Endothelial cell of umbilical vein (primary cell): ENCODE measurements at regions not wholly inside any gene's neighbourhood (a gene's known extent, or its start where the extent isn't known, plus 50 kb on each side); places are given as distances from the start of the nearest gene placed in this dataset.

Experiments used
- BruUV-seq: library from RNA; stranded (reverse); fragments of 400-500 nt; replicated peaks from 2 replicates; lab custom pipeline; 2021; lab: Mats Ljungman, UMichigan
- CTCF ChIA-PET: fragments of 300-600, 350-600 bp; sonication (Branson Sonifier 250); formaldehyde crosslinking; loops from one replicate; lab custom pipeline; 2021; ENCODE audit warnings: antibody characterized with exemption, inconsistent platforms; lab: Charles Lee
- POLR2A ChIA-PET: fragments of 300-600, 350-600 bp; sonication (Branson Sonifier 250); formaldehyde crosslinking; loops from one replicate; lab custom pipeline; 2021; ENCODE audit warnings: antibody characterized with exemption, inconsistent platforms; lab: Charles Lee
- DNase-seq: peaks from one replicate; pipeline ENCODE4 v3.0.0-alpha.2; 2011; ENCODE audit warnings: low read depth, low spot score
- FAIRE-seq: peaks from 2 replicates; lab custom pipeline; 2011; peaks lifted over from hg19 to GRCh38; lab: Jason Lieb, UNC
- H2AFZ ChIP-seq: 2 replicates; pipeline ENCODE4 v1.6.0; 2012; ENCODE audit warnings: low read depth, low read length, control low read depth, inconsistent platforms
- H3K27ac ChIP-seq: 2 replicates; pipeline ENCODE4 v1.5.1; 2011; ENCODE audit warnings: low read depth, mild to moderate bottlenecking, control low read depth, low read length, moderate library complexity; ENCODE audit not compliant: insufficient read depth
- H3K27me3 ChIP-seq, 2 experiments: 2 replicates each; pipeline versions ENCODE4 v1.6.0 to v1.6.1; 2011; ENCODE audit warnings: low read length in 2 of 2, mixed read lengths in 1 of 2; ENCODE audit not compliant: control insufficient read depth in 2 of 2, insufficient read depth in 2 of 2
- H3K36me3 ChIP-seq, 2 experiments: 2 replicates in 1 of 2; 3 replicates in 1 of 2; pipeline ENCODE4 v1.5.1; 2011; ENCODE audit warnings: low read length in 2 of 2, mild to moderate bottlenecking in 1 of 2, moderate library complexity in 1 of 2; ENCODE audit not compliant: control insufficient read depth in 2 of 2, insufficient read depth in 2 of 2; ENCODE audit errors: extremely low read depth in 1 of 2
- H3K4me1 ChIP-seq: 3 replicates; pipeline ENCODE4 v1.5.1; 2011; ENCODE audit warnings: mild to moderate bottlenecking, low read length; ENCODE audit not compliant: control insufficient read depth, insufficient read depth; ENCODE audit errors: extremely low read depth
- H3K4me2 ChIP-seq: 2 replicates; pipeline ENCODE4 v1.6.1; 2011; ENCODE audit warnings: low read length, control low read depth, mixed read lengths; ENCODE audit not compliant: insufficient read depth
- H3K4me3 ChIP-seq, 3 experiments: fragments of 200-600 bp in 1 of 3; sonication (generic), shearing (Covaris generic) in 1 of 3; replicated peaks in 1 of 3; 2 replicates each; pipeline ENCODE4 v1.5.1; 2011 to 2016; ENCODE audit warnings: control low read depth in 3 of 3, low read length in 3 of 3, mild to moderate bottlenecking in 2 of 3, inconsistent platforms in 1 of 3, low read depth in 1 of 3, moderate library complexity in 1 of 3; ENCODE audit not compliant: insufficient read depth in 1 of 3
- H3K79me2 ChIP-seq: 2 replicates; pipeline ENCODE4 v1.6.0; 2012; ENCODE audit warnings: low read length, inconsistent platforms; ENCODE audit not compliant: control insufficient read depth, insufficient read depth
- H3K9ac ChIP-seq: replicated peaks from 2 replicates; pipeline ENCODE3; 2011; ENCODE audit warnings: low read length, control low read depth; ENCODE audit not compliant: insufficient read depth; ENCODE audit errors: extremely low read depth
- H3K9me1 ChIP-seq: replicated peaks from 3 replicates; pipeline ENCODE4 v1.6.0; 2011; ENCODE audit warnings: mild to moderate bottlenecking, low read length; ENCODE audit not compliant: control insufficient read depth, insufficient read depth; ENCODE audit errors: extremely low read depth
- H3K9me3 ChIP-seq: replicated peaks from 2 replicates; pipeline ENCODE4 v1.5.1; 2012; ENCODE audit warnings: low read length, inconsistent platforms; ENCODE audit not compliant: control insufficient read depth, insufficient read depth
- H4K20me1 ChIP-seq: replicated peaks from 2 replicates; pipeline ENCODE3; 2011; ENCODE audit warnings: mild to moderate bottlenecking, low read length; ENCODE audit not compliant: control insufficient read depth, insufficient read depth; ENCODE audit errors: extremely low read depth
- CTCF ChIP-seq, 2 donors: IDR thresholded peaks; 1 replicate in 1 of 2; 2 replicates in 1 of 2; pipeline ENCODE4 v1.5.1; 2011; ENCODE audit warnings: low read length in 2 of 2, mild to moderate bottlenecking in 2 of 2, moderate library complexity in 2 of 2, control low read depth in 1 of 2, inconsistent platforms in 1 of 2, low read depth in 1 of 2; ENCODE audit not compliant: insufficient read depth in 1 of 2; ENCODE audit errors: extremely low read depth in 1 of 2
- EZH2 ChIP-seq: IDR thresholded peaks from 2 replicates; pipeline ENCODE4 v1.6.1; 2012; ENCODE audit warnings: borderline replicate concordance, low read depth, mild to moderate bottlenecking, moderate library complexity, low read length, inconsistent platforms; ENCODE audit not compliant: severe bottlenecking
- JUN ChIP-seq: IDR thresholded peaks from 2 replicates; pipeline ENCODE4 v1.6.1; 2011; ENCODE audit warnings: borderline replicate concordance, low read depth; ENCODE audit not compliant: insufficient read length, insufficient read depth
- MYC ChIP-seq: IDR thresholded peaks from one replicate; pipeline ENCODE4 v1.6.1; 2011; ENCODE audit warnings: mild to moderate bottlenecking, low read depth, low read length
- POLR2A ChIP-seq: IDR thresholded peaks from 2 replicates; pipeline ENCODE4 v1.6.1; 2012; ENCODE audit warnings: low read depth, mild to moderate bottlenecking, control low read depth, low read length
- POLR2AphosphoS5 ChIP-seq: IDR thresholded peaks from 2 replicates; pipeline ENCODE4 v1.6.1; 2012; ENCODE audit warnings: low read depth, mild to moderate bottlenecking, control low read depth, low read length, moderate library complexity; ENCODE audit not compliant: insufficient read depth
- dilution Hi-C: fragments of 300-500 bp; cut with MboI; formaldehyde crosslinking; loops from one replicate; pipeline ENCODE4 v1.15.0; 2019; ENCODE audit warnings: low sequenced_read_pairs; ENCODE audit not compliant: extremely low pct_ligation_motif_present
- intact Hi-C: fragments of 100-400 bp; cut with micrococcal nuclease; formaldehyde crosslinking; loops from one replicate; pipeline ENCODE4 v1.10.0; 2022
- TF ChIP-seq, protein P1 (sequence below): IDR thresholded peaks from 2 replicates; pipeline ENCODE4 v1.6.1; 2011; ENCODE audit not compliant: insufficient read depth, insufficient read length

DNA sequence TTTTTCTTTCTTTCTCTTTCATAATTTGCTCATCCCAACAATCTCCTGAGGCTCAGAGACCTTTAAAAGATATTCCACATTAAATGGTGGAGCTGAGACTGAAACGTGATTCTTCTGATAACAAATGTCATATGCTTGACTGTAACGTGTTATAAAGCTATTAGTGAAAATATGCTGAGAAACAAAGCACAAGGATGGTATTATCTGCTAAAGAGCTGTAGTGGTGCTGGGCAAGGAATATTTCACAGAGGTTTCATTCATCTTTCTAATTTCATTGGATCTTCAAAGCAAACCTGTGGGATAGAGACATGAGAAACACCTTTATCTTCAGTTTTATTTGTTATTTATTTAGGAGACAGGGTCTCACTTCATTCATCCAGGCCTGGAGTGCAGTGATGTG is 98.1 kb upstream of the WLS start:
- POLR2A ChIA-PET, result interaction anchor here (1.3 to 1.6 kb wide), 2 partner anchors 98 to 157 kb away, joined by 5 to 7 read pairs; partner anchors contain the start of gene WLS
- no peaks in the 10 kb centered on the region for H3K79me2 ChIP-seq
- no peak for TF ChIP-seq POLR2A
- TF ChIP-seq MYC, result no peak
- TF ChIP-seq, protein P1, sequence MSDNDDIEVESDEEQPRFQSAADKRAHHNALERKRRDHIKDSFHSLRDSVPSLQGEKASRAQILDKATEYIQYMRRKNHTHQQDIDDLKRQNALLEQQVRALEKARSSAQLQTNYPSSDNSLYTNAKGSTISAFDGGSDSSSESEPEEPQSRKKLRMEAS, result no peak
- TF ChIP-seq EZH2, result no peak
- TF ChIP-seq POLR2AphosphoS5, result no peak
- no peak for TF ChIP-seq CTCF (IDR thresholded peaks at IDR 0.05; ENCODE audit: extremely low read depth in 1 of 2, insufficient read depth in 1 of 2, low read depth in 1 of 2, low read length in 2 of 2)
- TF ChIP-seq JUN, result no peak
- peaks cover 29% of the 10 kb centered on the region for H3K4me1 ChIP-seq
- no TSS peak for BruUV-seq
- H3K27me3 ChIP-seq, result no peaks in the 10 kb centered on the region
- no peak overlapping the region for H3K4me3 ChIP-seq
- H3K9me1 ChIP-seq, result no peaks in the 10 kb centered on the region
- H4K20me1 ChIP-seq, result no peaks in the 10 kb centered on the region
- FAIRE-seq (no peak), DNase-seq (peak; percentile 10)
- H3K4me2 ChIP-seq, result no peak overlapping the region
- no peaks in the 10 kb centered on the region for H3K36me3 ChIP-seq
- H2AFZ ChIP-seq, result no peak overlapping the region
- CTCF ChIA-PET, result interaction anchor here (1.0 to 5.1 kb wide), 10 partner anchors 8 to 214 kb away, joined by 3 to 34 read pairs (median 6); partner anchors contain the start of gene WLS
- intact Hi-C loops, result no loop called here
- H3K9ac ChIP-seq, result no peak overlapping the region
- no peak overlapping the region for H3K27ac ChIP-seq
- dilution Hi-C loops, result loop anchor here (25.0 kb wide), 1 partner anchor 193 kb away; no protein-coding TSS in a partner anchor
- H3K9me3 ChIP-seq, result no peaks in the 10 kb centered on the region
